OCI-LY7 (cell line): ENCODE measurements at regions not wholly inside any gene's neighbourhood (a gene's known extent, or its start where the extent isn't known, plus 50 kb on each side); places are given as distances from the start of the nearest gene placed in this dataset.
"Not testable (repeated sequence)": the region's sequence is repeated elsewhere in the genome, so short reads cannot be mapped to it uniquely, and the experiment has no call there.

Source experiments
- CTCF ChIP-seq: fragments of 200-600 bp; sonication (generic); conservative IDR thresholded peaks from 2 replicates; pipeline ENCODE4 v1.5.1; 2014; ENCODE audit warnings: mild to moderate bottlenecking, antibody characterized with exemption, low read length, moderate library complexity, mixed read lengths
- EZH2phosphoT487 ChIP-seq: fragments of 200-600 bp; sonication (generic); IDR thresholded peaks from 2 replicates; pipeline ENCODE4 v1.6.1; 2018; ENCODE audit warnings: low read depth, borderline replicate concordance, mild to moderate bottlenecking, mixed run types, antibody characterized with exemption, low read length, moderate library complexity, mixed read lengths

DNA sequence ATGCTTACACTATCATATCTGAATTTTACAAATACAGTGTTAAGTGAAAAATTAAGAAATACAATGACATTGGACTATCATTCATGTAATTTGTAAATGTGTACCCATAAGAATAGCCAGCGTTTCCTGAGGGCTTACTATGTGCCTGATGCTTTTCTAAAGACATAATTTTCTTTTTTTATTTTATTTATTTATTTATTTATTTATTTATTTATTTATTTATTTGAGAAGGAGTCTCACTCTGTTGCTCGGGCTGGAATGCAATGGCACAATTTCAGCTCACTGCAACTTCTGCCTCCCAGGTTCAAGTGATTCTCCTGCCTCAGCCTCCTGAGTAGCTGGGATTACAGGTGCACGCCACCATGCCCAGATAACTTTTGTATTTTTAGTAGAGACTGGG is 159.5 kb upstream of the SPANXN4 start:
- not testable (repeated sequence) for TF ChIP-seq CTCF, EZH2phosphoT487
